Renal pelvis (tissue), 1 donor: ENCODE measurements at regions not wholly inside any gene's neighbourhood (a gene's known extent, or its start where the extent isn't known, plus 50 kb on each side); places are given as distances from the start of the nearest gene placed in this dataset.
"Not testable (repeated sequence)": the region's sequence is repeated elsewhere in the genome, so short reads cannot be mapped to it uniquely, and the experiment has no call there.

Experiments used
- DNase-seq: peaks from one replicate; pipeline ENCODE4 v3.0.0-alpha.2; 2013

DNA sequence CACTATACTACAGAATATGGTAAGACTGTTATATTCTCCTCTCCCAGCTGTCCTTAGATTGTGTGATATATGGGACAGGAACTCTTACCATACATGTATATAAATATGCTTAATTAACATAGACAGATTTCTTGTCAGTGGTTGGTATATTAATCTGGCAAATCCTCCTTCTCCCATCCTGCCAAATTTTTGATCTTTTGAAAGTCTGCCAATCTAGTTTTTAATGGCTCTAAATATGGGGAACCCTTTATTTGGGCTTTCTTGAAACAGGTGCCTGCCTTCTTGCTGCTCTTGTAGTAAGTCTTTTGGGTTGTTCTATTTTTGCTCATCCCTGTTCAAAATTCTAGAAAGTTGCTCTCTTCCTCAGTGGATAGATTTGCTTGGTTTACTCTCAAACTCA, 63.5 kb downstream of the SPATA31D1 start:
- no peak for DNase-seq

DNA sequence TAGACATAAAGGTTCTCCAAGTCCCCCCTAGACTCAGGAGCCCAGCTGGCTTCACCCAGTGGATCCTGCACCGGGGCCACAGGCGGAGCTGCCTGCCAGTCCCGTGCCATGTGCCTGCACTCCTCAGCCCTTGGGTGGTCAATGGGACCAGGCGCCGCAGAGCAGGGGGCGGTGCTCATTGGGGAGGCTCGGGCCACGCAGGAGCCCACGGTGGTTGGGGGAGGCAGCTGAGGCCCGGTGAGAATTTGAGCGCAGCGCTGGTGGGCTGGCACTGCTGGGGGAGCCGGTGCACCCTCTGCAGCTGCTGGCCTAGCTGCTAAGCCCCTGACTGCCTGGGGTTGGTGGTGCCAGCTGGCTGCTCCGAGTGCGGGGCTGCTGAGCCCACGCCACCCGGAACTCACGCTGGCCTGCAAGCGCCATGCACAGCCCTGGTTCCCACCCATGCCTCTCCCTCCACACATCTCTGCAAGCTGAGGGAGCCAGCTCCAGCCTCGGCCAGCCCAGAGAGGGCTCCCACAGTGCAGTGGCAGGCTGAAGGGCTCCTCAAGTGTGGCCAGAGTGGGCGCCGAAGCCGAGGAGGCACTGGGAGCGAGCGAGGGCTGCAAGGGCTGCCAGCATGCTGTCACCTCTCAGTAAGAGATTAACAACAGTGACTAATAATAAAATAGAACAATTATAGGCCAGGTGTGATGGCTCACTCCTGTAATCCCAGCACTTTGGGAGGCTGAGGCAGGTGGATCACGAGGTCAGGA, 65.9 kb downstream of the SPATA31D1 start:
- DNase-seq = no peak

DNA sequence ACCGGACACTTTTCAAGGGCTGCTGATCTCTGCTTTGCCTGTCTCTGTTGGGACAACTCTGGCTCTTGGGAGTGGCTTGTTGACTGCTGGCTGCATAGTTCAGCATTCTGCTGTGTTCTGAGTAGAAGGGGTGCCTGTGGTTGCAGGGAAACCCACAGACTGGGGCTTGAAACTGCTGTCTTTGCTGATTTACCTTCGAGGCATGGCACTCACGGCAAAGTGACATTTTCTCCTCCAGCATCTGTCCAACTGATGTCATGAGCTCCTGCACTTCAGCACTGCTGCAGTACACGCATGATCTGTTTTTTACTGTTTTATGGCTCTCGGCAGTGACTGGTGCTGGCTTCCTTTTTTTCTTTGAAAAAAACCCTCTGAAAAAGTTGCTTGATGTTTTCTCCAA, 69.2 kb downstream of the SPATA31D1 start:
- DNase-seq = no peak

DNA sequence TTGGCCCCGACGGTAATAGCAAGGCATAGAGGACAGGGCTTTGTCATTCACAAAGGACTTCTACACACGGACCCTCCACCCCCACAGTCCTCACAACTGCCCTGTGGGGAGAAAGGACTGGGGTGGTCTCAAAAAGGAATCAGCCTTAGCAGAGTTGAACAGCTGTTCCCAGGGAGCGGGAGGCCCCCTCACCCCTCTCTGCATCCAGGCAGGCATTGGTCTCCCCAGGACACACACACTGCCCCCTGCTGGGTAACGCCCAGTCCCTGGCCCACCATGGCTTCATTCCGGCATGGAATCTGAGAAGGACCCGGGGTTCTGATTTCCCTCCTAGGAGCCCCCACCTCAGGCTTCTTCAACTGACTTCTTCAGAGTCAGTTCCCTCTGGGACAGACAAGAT, 73.2 kb downstream of the SPATA31D1 start:
- not testable (repeated sequence) for DNase-seq

DNA sequence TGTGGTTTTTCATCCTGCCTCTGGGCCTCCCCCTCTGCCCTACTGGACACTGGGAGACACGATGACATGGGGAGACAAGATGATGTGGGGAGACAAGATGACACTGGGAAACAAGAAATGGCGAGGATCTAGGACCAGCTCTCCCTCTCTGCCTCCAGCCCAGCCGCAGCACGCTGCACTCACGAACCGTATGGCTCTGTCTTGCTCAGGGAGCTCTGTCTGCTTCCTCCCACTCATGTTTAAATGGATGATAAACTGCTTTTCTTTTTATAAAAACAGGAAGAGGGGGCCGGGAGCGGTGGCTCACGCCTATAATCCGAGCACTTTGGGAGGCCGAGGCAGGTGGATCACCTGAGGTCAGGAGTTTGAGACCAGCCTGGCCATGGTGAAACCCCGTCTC, 73.7 kb downstream of the SPATA31D1 start:
- no peak for DNase-seq

DNA sequence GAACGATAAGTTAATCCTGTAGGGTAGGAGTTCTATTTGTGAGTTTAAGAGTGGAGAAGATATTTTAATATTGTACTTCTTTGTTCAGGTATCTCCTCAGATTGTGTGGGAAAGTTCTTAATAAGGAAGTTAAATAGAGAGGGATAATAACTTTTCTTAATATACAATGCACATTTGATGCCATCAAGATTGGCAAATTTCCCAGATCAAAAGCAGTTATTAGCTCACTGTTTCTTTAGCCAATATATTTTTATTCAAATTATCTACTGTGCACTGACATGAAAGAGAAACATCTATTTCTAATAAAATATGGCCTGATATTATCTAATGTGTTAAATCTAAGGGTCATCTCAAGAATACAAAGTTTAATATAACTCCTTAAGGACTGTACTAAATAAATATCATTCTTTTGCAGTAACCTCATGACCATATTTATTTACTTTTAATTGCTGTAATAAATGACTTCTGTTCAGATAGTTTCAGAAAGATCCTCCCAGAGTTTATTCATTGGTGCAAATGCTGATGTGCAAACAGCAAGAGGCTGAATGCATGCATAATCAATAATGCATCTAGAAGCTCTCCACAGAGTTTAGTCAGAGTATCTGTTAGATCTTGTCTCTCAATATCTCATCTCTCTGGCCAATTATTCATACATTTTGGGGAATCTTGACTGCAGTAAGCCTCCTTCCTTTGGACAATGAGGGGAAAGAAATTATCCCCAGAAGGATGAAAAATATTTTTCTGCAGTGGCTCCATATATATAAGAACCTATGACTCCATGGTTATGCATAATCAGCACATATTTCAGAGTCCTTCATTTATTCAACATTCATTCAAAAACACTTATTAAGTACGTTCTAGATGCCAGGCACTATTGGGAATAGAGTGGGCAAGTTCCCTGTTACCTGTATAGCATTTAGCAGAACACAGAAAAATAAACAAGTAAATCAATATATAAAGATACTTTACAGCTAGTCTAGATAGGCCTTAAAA, 85.3 kb downstream of the SPATA31D1 start:
- no peak for DNase-seq

DNA sequence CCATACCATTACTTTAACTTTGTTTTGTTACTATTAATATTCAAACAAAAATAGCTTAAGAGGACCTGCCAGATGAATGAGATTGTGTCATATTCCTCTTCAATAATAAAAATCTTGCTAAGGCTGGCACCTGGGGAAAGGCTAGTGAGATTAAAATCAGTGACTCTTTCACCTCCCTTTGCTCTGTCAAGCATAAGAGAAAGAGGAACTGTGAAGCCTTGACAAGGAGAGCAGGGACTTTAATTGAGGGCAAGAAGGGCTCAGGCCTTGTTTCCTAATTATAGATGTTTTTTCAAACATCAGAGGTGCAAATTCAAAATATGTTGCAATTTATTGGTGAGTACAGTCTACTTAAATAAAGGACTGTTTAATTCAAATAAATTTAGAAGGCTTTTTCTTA, 91.7 kb downstream of the SPATA31D1 start:
- DNase-seq = no peak

DNA sequence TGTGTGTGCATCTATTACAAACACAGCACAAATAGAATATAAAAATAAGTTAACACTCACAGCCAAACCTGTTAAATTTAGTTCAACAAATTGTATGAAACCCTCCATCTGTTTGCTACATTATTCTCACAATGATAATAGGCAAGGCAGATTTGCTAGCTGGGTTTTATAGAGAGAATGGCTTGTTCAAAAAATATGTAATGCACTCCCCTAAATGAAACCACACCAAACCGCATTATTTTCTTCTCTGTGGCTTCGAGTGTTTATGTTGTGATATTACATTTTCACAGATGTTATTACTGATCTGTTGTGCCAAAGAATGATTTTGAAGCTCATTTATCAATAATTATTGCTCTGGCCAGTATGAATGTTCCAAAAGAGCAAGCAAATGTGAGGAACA, 92.9 kb downstream of the SPATA31D1 start:
- no peak for DNase-seq

DNA sequence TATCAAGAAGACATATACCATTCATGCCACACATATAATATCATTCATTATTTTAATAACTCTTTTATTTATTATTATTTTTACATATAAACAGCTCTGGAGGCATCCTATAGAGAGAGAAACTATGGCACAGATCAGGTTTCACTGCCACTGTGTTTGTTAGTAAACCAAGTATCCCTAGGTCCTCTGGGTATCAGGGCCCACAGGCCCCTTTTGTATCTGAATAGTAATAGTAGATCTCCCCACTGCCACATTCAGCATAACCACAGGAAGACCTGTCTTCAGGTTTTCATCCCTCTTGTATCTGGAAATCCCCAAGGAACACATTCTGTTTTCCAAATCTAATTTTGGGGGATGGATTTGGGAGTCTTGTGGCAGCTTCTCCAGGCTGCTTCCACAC, 94.0 kb downstream of the SPATA31D1 start:
- no peak for DNase-seq

DNA sequence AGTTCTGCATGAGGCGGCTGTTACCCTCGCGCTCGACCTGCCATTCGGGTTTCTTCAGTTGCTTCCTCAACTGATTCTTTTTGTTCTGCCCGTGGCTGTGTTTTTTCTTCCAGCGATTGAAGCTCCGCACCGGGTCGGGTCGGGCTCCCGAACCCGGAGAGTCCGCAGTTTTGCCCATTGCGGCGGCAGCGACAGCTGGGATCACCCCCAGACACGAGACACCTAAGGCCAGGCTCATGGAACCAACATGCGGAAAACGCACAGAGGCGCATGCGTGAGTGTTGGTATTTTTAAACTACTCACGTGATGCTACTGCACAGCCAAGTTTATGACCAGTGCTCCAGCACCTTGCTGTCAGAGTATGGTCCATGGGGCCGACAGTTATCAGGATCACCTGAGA, 100.0 kb downstream of the SPATA31D1 start:
- DNase-seq = no peak

DNA sequence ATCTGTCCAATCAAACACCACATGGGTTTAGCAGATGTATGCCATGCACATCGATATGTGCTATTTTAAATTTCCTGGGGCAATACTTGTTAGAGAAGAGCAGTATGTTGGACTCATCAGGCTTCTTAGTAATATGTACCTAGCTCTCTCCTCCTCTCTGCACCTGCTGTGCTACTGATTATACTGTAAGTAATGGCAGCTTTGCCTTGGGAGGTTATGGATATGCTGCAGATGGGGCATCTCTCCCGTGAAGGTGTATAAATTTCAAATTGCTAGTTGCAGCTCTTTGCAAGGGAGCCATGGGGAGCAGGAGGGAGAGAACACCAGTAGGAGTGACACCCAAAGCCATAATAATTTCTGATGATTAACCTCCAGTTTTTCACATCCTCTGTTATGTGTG, 101.5 kb downstream of the SPATA31D1 start:
- no peak for DNase-seq

DNA sequence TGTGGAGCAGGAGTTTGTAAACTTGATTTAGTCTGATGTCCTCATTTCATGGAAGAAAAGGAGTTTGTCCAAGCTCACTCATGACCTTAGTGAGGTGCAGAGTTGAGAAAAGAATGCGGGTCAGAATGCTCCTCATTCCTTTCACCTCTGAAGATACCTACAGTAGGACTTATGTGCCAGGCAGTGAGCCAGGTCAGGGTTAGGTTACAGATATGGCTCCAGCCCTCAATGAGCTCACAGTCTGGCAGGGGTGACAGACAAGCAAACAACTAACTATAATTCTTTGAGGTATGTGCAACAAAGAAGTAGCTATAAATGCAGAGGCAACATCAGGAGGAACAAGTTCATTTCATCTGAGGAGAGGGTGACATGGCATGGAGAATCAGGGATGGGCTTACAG, 102.5 kb downstream of the SPATA31D1 start:
- DNase-seq = no peak

DNA sequence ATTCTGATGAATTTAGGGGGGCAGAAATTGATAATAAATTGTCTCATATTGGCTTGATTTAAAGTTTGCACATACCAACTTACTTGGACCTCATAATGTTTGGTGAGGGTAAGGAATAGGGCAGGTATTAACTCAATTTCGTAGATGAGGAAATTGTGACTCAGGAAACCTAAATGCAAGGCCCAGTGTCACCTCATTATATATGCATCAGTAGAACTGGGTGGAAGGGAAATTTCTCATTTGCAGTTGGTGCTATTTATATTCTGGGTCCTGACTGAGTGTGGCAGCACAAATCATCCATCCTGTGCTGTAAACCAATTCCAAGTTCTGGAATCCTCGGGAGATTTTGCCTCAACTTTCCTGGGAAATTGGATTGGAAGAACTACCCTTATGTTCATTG, 103.0 kb downstream of the SPATA31D1 start:
- DNase-seq = no peak

DNA sequence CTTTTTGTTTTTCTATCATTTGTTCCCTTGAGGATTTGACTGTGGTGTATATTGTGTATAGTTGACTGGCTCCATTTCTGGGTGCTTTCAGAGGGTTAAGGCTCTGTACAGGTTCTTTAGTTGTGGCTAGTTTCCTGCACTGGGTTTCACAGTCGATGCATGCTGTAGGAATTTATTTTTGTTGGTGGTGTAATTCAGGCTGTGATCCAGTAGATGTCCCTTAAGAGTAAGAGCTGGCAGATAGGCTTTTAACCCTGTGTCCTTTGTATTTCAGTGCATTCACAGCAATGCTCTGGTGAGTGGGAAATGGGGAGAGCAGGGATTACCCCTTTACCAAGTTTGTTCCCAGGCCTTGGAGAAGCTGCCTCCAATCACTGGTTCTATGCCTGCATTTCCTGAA, 112.9 kb downstream of the SPATA31D1 start:
- DNase-seq = no peak

DNA sequence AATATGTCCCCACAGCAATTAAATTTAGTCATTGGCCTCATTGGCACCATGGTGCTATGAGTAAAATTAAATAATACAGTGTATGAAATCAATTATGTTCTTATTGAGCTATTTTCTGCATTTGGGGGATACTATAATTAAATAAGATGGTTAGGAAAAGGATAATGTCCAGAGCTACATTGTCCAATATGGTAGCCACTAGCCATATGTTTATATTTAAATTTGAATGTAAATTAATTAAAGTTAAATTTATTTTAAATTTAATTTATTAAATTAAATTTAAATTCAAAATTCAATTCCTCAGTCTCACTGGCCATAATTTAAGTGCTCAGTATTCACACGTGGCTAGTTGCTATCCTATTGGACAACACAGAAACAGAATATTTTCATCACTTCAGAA, 115.7 kb downstream of the SPATA31D1 start:
- DNase-seq = no peak

DNA sequence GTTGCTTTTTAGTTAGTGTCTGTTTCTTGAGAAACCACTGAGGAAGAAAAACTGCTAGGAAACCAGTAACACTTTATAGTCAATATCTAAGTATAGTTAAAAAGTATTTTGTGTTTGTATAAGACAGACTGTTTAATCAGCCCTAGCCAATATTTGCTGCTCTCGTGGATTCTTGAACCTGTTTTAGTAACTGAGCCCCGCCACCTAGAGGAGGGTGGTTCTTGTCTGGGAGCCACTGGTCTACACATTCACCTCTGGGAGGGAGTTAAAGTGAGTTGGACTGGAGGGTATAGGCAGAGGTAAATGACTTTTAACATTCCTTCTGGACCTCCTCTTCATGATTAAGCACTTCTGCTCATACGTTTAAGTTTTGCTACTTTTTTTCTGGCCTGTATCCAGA, 117.2 kb downstream of the SPATA31D1 start:
- DNase-seq = no peak

DNA sequence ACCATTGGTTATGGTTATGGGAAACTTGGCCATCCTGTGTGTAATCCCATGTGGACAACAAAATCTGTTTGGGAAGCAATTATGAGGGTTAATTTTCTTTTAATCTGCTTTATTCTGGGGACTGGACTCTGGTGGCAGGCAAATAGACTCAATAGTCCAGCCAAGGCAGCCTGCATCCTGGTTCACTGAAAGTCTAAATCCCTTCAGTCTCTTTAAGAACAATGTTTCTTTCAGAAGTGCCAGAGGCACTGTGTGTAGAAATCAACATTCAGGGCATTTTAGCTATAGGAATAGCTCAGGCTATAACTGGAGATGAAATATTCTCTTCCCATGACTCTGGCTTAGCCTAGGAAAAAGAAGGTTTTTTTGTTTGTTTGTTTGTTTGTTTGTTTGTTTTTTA, 118.0 kb downstream of the SPATA31D1 start:
- DNase-seq = no peak

DNA sequence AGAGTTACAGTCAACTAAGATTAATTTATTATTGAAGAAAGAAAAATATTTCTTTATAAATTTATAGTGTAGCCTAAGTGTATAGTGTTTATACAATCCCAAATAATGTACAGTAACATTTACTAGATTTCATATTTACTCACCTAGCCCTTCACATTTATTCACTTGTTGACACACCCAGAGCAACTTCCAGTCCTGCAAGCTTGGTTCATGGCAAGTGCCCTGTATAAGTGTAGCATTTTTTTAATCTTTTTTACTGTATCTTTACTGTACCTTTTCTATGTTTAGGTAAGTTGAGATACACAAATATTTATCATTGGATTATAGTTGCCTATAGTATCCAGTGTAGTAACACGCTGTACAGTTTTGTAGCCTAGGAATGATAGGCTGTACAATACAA, 119.9 kb downstream of the SPATA31D1 start:
- no peak for DNase-seq

DNA sequence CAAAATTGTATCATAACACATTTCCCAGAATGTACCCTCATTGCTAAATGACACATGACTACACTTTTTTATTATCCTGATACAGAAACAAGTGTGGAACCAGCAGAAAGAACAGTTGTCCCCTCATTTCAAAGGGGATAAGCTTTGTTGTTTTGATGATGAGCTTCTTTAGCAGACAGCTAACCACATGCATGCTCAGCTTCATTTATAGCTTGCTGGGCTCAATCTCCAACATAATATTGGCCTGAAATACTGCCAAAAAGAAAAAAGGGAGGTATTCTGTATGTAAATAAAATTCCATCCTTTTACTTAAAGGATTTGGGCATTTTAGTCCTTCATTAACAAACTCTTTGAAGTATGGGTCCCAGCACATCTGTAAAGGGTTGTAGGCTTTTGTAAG, 120.4 kb downstream of the SPATA31D1 start:
- DNase-seq = no peak

DNA sequence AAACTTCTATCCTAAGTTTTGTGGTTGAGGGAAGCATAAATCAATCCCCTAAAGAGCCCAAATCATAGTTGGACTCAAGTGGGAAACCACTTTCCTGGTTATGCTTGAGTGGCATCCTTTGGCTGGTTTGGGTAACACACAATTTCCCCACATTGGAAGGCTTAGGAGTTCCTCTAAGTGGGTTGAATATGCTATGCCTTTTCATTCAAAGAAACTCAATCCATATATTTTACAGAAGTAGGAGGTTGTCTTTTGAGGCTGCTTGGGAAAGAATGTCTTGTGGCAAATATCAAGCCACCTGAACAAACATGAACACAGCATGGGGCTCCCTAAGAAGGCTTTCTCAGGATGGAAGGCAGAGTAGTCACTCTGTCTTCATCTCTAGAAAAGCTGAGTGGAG, 121.1 kb downstream of the SPATA31D1 start:
- no peak for DNase-seq

DNA sequence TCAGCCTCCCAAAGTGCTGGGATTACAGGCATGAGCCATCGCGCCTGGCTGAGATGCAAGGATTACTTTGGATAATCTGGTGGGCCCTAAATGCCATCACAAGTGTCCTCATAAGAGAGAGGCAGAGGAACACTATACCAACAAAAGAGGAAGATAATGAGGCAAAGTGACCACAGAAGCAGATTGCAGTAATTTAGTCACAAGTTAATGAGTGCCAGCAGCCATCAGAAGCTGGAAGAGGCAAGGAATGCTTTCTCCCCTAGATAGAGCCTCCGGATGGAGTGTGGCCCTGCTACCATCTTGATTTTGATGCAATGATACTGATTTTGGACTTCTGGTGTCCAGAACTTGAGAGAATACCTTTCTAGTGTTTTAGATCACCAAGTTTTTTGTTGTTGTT, 122.3 kb downstream of the SPATA31D1 start:
- no peak for DNase-seq

DNA sequence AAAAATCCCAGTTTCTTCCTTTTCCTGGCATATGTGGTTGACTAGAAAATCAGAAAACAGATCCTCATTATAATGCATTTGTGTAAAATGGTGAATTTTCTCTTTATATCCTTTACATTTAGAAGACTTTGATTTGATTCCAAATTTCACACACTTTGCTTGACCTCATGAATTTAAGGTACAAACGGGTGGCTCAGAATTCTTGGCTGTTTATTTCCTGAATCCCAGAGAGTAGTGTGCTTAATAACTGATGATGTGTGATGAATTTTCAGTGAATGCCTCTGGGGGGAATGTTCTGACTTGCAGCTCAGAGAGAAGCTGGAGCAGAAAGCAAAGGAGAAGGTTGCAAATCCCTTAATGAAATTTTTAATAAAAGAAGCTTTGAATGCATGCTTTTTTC, 126.8 kb downstream of the SPATA31D1 start:
- no peak for DNase-seq

DNA sequence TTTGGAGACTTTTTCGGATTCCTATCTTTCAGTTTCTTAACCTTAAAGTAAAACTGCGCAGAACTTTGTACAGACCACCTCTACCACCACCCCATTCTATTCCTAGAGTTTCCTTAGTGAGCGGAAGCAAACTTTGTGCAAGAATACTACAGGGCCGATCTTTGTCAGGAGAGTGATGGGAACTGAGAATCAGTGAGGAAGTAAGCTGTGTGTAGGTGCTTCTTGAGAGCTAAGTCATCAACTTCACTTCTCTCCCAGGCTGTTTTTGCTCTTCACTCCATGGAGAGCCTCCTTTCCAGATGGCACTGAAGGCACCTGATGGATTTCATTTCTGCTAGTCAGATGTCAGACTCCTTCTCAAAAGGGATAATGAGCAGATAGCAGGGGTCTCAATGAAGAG, 127.3 kb downstream of the SPATA31D1 start:
- DNase-seq = no peak
